Body of pancreas (tissue), 4 donors: ENCODE measurements at regions not wholly inside any gene's neighbourhood (a gene's known extent, or its start where the extent isn't known, plus 50 kb on each side); places are given as distances from the start of the nearest gene placed in this dataset.

Source experiments
- POLR2A ChIP-seq, 3 donors: fragments of 450-650 bp; IDR thresholded peaks; one replicate each; pipeline ENCODE4 v1.6.1; 2016; ENCODE audit warnings: antibody characterized with exemption in 3 of 3, mild to moderate bottlenecking in 2 of 3
- TF ChIP-seq, protein P1 (sequence below), 7 experiments: fragments of 450-650 bp in 4 of 7; fragments of 200-600 bp in 3 of 7; sonication (generic) in 3 of 7; IDR thresholded peaks; one replicate each; pipeline ENCODE4 v1.5.1; 2016 to 2019; ENCODE audit warnings: antibody characterized with exemption in 7 of 7

DNA sequence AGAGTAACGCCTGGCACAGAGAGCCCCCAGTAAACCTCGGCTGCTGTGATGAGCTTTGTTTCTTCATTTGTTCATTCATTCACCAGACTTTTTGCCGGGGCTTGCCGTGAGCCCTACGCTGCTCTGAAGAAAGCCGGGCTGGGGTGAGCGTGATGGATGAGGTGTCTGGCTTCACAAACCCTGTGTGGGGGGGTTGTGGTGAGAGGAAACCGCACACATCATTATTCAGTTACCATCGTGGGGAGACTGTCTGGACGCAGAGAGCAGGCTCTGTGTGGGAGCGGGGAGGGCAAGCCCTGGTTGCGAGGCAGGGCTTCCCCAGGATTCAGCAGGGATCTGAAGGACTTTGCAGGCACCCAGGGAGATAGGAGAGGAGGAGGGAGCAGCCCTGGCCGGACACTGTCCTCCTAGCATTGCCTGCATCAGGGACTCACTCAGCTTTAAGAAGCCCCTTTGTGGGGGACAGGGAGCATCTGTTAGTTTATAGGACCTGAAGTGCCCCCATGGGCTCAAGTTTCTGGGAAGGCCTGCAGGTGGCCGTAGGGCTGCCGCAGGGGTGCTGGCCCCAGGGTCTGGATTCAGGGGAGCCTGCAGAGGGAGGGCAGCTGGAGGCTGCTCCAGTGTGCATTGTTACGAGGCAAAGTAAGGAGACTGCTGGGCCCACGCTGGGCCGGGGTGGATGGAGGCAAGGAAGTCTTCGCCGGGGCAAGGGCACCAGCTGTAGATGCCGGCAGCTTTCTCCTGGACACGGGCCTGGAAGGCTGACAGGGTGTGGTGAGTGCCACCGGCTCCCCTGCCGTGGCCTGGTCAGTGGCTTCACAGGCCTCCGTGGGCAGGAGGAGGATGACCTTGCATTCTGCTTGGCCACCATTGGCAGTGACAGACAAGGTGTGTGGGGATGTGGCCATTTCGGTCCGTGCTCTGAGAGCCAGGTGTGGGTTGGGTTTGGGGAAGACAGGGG lies 334.5 kb downstream of the SEC14L1 start:
- TF ChIP-seq, protein P1, sequence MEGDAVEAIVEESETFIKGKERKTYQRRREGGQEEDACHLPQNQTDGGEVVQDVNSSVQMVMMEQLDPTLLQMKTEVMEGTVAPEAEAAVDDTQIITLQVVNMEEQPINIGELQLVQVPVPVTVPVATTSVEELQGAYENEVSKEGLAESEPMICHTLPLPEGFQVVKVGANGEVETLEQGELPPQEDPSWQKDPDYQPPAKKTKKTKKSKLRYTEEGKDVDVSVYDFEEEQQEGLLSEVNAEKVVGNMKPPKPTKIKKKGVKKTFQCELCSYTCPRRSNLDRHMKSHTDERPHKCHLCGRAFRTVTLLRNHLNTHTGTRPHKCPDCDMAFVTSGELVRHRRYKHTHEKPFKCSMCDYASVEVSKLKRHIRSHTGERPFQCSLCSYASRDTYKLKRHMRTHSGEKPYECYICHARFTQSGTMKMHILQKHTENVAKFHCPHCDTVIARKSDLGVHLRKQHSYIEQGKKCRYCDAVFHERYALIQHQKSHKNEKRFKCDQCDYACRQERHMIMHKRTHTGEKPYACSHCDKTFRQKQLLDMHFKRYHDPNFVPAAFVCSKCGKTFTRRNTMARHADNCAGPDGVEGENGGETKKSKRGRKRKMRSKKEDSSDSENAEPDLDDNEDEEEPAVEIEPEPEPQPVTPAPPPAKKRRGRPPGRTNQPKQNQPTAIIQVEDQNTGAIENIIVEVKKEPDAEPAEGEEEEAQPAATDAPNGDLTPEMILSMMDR (IDR thresholded peaks at IDR 0.05): no peak
- TF ChIP-seq POLR2A (IDR thresholded peaks at IDR 0.05): no peak
